H9 (cell line): ENCODE measurements at regions not wholly inside any gene's neighbourhood (a gene's known extent, or its start where the extent isn't known, plus 50 kb on each side); places are given as distances from the start of the nearest gene placed in this dataset.

Experiments used
- DNase-seq: peaks from one replicate; pipeline ENCODE4 v3.0.0-alpha.2; 2017
- H2AFZ ChIP-seq: one replicate; pipeline ENCODE4 v1.6.1; 2013; ENCODE audit warnings: mild to moderate bottlenecking, low read length, control low read depth, moderate library complexity
- H2AK5ac ChIP-seq: 2 replicates; pipeline ENCODE4 v1.6.1; 2013; ENCODE audit warnings: low read length, control low read depth, mixed read lengths; ENCODE audit not compliant: insufficient read length
- H2BK120ac ChIP-seq: one replicate; pipeline ENCODE4 v1.6.1; 2013; ENCODE audit warnings: low read depth, mild to moderate bottlenecking, low read length, control low read depth, inconsistent platforms; ENCODE audit not compliant: poor library complexity, severe bottlenecking
- H2BK12ac ChIP-seq: 2 replicates; pipeline ENCODE4 v1.6.1; 2013; ENCODE audit warnings: low read length, control low read depth, mixed read lengths, low read depth; ENCODE audit not compliant: insufficient read length
- H2BK15ac ChIP-seq: 2 replicates; pipeline ENCODE4 v1.6.1; 2013; ENCODE audit warnings: low read depth, low read length, control low read depth
- H2BK20ac ChIP-seq: one replicate; pipeline ENCODE4 v1.6.1; 2013; ENCODE audit warnings: low read depth, mild to moderate bottlenecking, low read length, control low read depth, inconsistent platforms; ENCODE audit not compliant: poor library complexity, severe bottlenecking
- H2BK5ac ChIP-seq: 2 replicates; pipeline ENCODE4 v1.6.1; 2013; ENCODE audit warnings: low read length, control low read depth, mixed read lengths; ENCODE audit not compliant: insufficient read length
- H3K14ac ChIP-seq: 2 replicates; pipeline ENCODE4 v1.6.1; 2013; ENCODE audit warnings: low read length, control low read depth; ENCODE audit not compliant: insufficient read depth
- H3K18ac ChIP-seq: 2 replicates; pipeline ENCODE4 v1.6.1; 2013; ENCODE audit warnings: low read depth, mild to moderate bottlenecking, mixed read lengths, low read length, control low read depth; ENCODE audit not compliant: insufficient read length
- H3K23ac ChIP-seq: 2 replicates; pipeline ENCODE4 v1.6.1; 2013; ENCODE audit warnings: low read length, control low read depth, mixed read lengths, low read depth; ENCODE audit not compliant: insufficient read length
- H3K23me2 ChIP-seq: 2 replicates; pipeline ENCODE4 v1.6.1; 2013; ENCODE audit warnings: low read depth, mild to moderate bottlenecking, mixed read lengths, low read length, control low read depth; ENCODE audit not compliant: insufficient read length, poor library complexity, severe bottlenecking
- H3K27ac ChIP-seq: 2 replicates; pipeline ENCODE4 v1.5.1; 2013; ENCODE audit warnings: low read length, control low read depth, mixed read lengths, low read depth; ENCODE audit not compliant: insufficient read length
- H3K27me3 ChIP-seq: 2 replicates; pipeline ENCODE4 v1.6.1; 2013; ENCODE audit warnings: low read length, control low read depth, inconsistent platforms; ENCODE audit not compliant: insufficient read depth
- H3K4ac ChIP-seq: 2 replicates; pipeline ENCODE4 v1.6.1; 2013; ENCODE audit warnings: low read depth, mild to moderate bottlenecking, control low read depth, inconsistent platforms, low read length, moderate library complexity
- H3K4me1 ChIP-seq: 2 replicates; pipeline ENCODE4 v1.6.1; 2013; ENCODE audit warnings: low read length, control low read depth, inconsistent platforms; ENCODE audit not compliant: insufficient read depth
- H3K4me2 ChIP-seq: 2 replicates; pipeline ENCODE4 v1.6.1; 2013; ENCODE audit warnings: low read length, control low read depth, mixed read lengths; ENCODE audit not compliant: insufficient read length, insufficient read depth
- H3K56ac ChIP-seq: 2 replicates; pipeline ENCODE4 v1.6.1; 2013; ENCODE audit warnings: low read depth, mild to moderate bottlenecking, mixed read lengths, low read length, control low read depth; ENCODE audit not compliant: insufficient read length
- H3K79me1 ChIP-seq: 2 replicates; pipeline ENCODE4 v1.6.1; 2013; ENCODE audit warnings: low read depth, mild to moderate bottlenecking, moderate library complexity, low read length, control low read depth, inconsistent platforms; ENCODE audit not compliant: insufficient read depth, poor library complexity, severe bottlenecking
- H3K79me2 ChIP-seq: 2 replicates; pipeline ENCODE4 v1.6.1; 2013; ENCODE audit warnings: low read length, control low read depth, inconsistent platforms; ENCODE audit not compliant: insufficient read depth
- H3K9ac ChIP-seq: 2 replicates; pipeline ENCODE4 v1.6.1; 2013; ENCODE audit warnings: low read length, control low read depth, mixed read lengths; ENCODE audit not compliant: insufficient read length; ENCODE audit errors: extremely low read depth
- H3K9me3 ChIP-seq: one replicate; pipeline ENCODE4 v1.6.1; 2013; ENCODE audit warnings: low read depth, low read length, inconsistent platforms; ENCODE audit not compliant: control insufficient read depth
- H3T11ph ChIP-seq: one replicate; pipeline ENCODE4 v1.6.1; 2013; ENCODE audit warnings: mild to moderate bottlenecking, low read length, control low read depth, inconsistent platforms
- H4K20me1 ChIP-seq: one replicate; pipeline ENCODE4 v1.6.1; 2013; ENCODE audit not compliant: control insufficient read depth, insufficient read length, insufficient read depth
- H4K5ac ChIP-seq: 2 replicates; pipeline ENCODE4 v1.6.1; 2013; ENCODE audit warnings: low read depth, mild to moderate bottlenecking, mixed read lengths, low read length, control low read depth; ENCODE audit not compliant: insufficient read length
- H4K8ac ChIP-seq: replicated peaks from 2 replicates; pipeline ENCODE4 v1.6.1; 2013; ENCODE audit warnings: low read length, control low read depth, mixed read lengths, low read depth; ENCODE audit not compliant: insufficient read length
- H4K91ac ChIP-seq: 2 replicates; pipeline ENCODE4 v1.6.1; 2013; ENCODE audit warnings: low read depth, mild to moderate bottlenecking, moderate library complexity, mixed read lengths, low read length, control low read depth; ENCODE audit not compliant: insufficient read length
- H3K27ac Mint-ChIP-seq, 3 experiments: 2 replicates in 2 of 3; 3 replicates in 1 of 3; pipeline ENCODE4 v1.8.0; 2020 to 2021; ENCODE audit warnings: mixed read lengths in 3 of 3, mild to moderate bottlenecking in 1 of 3, moderate library complexity in 1 of 3
- H3K27me3 Mint-ChIP-seq: 2 replicates; pipeline ENCODE4 v1.8.0; 2021; ENCODE audit warnings: low read depth, mild to moderate bottlenecking, moderate library complexity, mixed read lengths
- H3K36me3 Mint-ChIP-seq, 3 experiments: 2 replicates in 2 of 3; 3 replicates in 1 of 3; pipeline ENCODE4 v1.8.0; 2020 to 2021; ENCODE audit warnings: low read depth in 3 of 3, mixed read lengths in 3 of 3; ENCODE audit not compliant: insufficient read depth in 1 of 3
- H3K4me1 Mint-ChIP-seq, 2 experiments: 2 replicates each; pipeline ENCODE4 v1.8.0; 2020; ENCODE audit warnings: mixed read lengths in 2 of 2
- H3K4me3 Mint-ChIP-seq, 2 experiments: 2 replicates in 1 of 2; 3 replicates in 1 of 2; pipeline ENCODE4 v1.8.0; 2020 to 2021; ENCODE audit warnings: mild to moderate bottlenecking in 2 of 2, mixed read lengths in 2 of 2, moderate library complexity in 1 of 2
- H3K9me3 Mint-ChIP-seq, 2 experiments: 2 replicates in 1 of 2; 3 replicates in 1 of 2; pipeline ENCODE4 v1.8.0; 2020; ENCODE audit warnings: mild to moderate bottlenecking in 2 of 2, mixed read lengths in 2 of 2, moderate library complexity in 1 of 2
- WGBS: extraction: QIAGEN DNeasy Blood & Tissue Kit; methylation state at CpG from one replicate; pipeline ENCODE4 v1.1.7; 2013; ENCODE audit warnings: missing lambda C conversion rate, low lambda C conversion rate, mixed read lengths; ENCODE audit not compliant: insufficient read length; ENCODE audit errors: extremely low coverage; 5-methylcytosine and 5-hydroxymethylcytosine counted together
- TF ChIP-seq, protein P1 (sequence below): fragments of 200-600 bp; sonication (generic); conservative IDR thresholded peaks from 3 replicates; pipeline ENCODE4 v1.8.0; 2021; ENCODE audit warnings: antibody characterized with exemption, mild to moderate bottlenecking

DNA sequence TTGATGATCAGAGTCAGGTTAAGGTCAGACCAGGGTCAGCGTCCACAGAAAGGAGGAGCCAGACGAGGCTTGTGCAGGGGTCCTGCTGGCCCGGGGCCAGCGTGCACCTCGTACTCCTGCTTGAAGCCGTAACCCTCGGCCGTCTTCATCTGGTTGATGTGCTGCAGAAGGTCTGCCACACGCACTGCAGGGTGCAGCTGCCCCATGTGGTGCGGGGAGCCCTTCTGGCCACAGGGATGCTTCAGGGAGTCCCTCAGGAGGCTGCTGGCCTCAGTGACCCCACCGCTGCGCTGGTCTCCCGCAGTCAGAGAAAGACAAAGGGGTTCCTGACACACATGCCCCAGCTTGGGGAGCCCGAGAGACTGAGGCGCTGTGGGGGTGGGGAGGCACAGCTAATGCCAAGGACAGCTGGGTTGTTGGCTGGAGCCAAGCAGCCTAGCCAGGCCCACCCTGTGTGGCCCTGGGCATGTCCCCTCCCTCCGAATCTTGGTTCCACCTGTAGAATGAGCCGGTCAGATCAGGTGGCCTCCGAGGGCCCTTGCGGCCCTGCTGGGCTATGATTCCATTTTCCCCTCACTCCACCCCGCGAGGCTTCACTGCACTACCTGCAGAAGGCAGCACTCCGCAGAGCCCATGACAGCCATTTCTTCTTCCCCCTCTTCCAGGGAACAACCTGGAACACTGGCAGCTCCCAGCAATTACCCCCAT is 251.9 kb downstream of the PTPRU start:
- no peaks in the 10 kb centered on the region for H3K23me2 ChIP-seq
- Mint-ChIP-seq H3K9me3 (peaks cover 3% of the 10 kb centered on the region in 2 experiments; a peak in 3 of 5 replicates), H3K4me3 (no peak overlapping the region), H3K27me3 (no peaks in the 10 kb centered on the region; the same call in 1 of the 2 replicates), H3K27ac (0 out of 7 replicates have a peak overlapping the region, but pooled peaks of 2 of the 3 experiments have one; percentile 67 to 70), H3K4me1 (peaks cover 8 to 16% of the 10 kb centered on the region in 2 experiments), H3K36me3 (no peaks in the 10 kb centered on the region)
- no peak for DNase-seq
- no peaks in the 10 kb centered on the region for H3K79me2 ChIP-seq
- H3K4me1 ChIP-seq = no peaks in the 10 kb centered on the region
- H3K4ac ChIP-seq = no peak overlapping the region
- no peaks in the 10 kb centered on the region for H4K20me1 ChIP-seq
- no peaks in the 10 kb centered on the region for H3K27me3 ChIP-seq
- no peak overlapping the region for H4K5ac ChIP-seq
- H4K8ac ChIP-seq = no peak overlapping the region
- H3K9me3 ChIP-seq = no peaks in the 10 kb centered on the region
- no peak overlapping the region for H4K91ac ChIP-seq
- H2BK5ac ChIP-seq = no peak overlapping the region
- no CpG with 5 or more reads among the region's 22 CpGs for WGBS
- no peak overlapping the region for H3K4me2 ChIP-seq
- no peak overlapping the region for H3K18ac ChIP-seq
- H2BK12ac ChIP-seq = no peak overlapping the region
- no peak overlapping the region for H2BK15ac ChIP-seq
- H2AFZ ChIP-seq = no peak overlapping the region
- no peak overlapping the region for H3K14ac ChIP-seq
- H3K27ac ChIP-seq = no peak overlapping the region
- no peak overlapping the region for H3K23ac ChIP-seq
- H3K9ac ChIP-seq = no peak overlapping the region
- H2BK20ac ChIP-seq = no peak overlapping the region
- H2AK5ac ChIP-seq = no peak overlapping the region
- no peak overlapping the region for H3T11ph ChIP-seq
- TF ChIP-seq, protein P1, sequence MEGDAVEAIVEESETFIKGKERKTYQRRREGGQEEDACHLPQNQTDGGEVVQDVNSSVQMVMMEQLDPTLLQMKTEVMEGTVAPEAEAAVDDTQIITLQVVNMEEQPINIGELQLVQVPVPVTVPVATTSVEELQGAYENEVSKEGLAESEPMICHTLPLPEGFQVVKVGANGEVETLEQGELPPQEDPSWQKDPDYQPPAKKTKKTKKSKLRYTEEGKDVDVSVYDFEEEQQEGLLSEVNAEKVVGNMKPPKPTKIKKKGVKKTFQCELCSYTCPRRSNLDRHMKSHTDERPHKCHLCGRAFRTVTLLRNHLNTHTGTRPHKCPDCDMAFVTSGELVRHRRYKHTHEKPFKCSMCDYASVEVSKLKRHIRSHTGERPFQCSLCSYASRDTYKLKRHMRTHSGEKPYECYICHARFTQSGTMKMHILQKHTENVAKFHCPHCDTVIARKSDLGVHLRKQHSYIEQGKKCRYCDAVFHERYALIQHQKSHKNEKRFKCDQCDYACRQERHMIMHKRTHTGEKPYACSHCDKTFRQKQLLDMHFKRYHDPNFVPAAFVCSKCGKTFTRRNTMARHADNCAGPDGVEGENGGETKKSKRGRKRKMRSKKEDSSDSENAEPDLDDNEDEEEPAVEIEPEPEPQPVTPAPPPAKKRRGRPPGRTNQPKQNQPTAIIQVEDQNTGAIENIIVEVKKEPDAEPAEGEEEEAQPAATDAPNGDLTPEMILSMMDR = no peak
- no peak overlapping the region for H2BK120ac ChIP-seq
- H3K79me1 ChIP-seq = no peaks in the 10 kb centered on the region
- H3K56ac ChIP-seq = no peak overlapping the region
